ENCODE measurements at regions not wholly inside any gene's neighbourhood (a gene's known extent, or its start where the extent isn't known, plus 50 kb on each side); places are given as distances from the start of the nearest gene placed in this dataset.

DNA sequence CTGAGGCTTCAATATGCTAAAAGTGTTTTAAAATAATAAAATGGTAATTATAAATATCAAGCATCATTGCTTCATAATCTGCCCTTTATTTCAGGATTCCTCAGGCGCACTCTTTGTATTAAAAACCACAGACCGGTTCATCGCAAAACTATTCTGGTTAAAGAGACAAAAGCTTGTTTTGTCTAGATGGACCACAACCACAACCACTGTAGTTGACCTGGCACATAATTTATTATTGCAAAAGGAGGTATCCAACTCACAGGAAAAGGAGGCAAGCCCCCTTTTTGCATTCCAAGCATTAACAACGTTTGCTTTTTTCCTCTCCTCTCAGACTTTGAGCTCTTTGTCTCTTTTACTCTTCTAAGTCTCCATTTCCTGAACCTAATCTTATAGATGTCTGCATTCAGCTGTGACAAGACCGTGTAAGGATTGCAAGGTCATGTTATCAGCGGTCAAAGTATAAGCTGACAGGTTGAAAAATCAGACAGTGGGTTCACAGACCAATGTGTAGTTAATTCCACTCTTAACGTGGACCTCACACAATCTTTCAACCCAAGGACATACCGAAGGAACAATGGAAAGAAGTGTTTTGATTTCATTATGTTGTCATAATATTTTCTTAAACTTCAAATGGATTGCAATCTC is 1057.6 kb downstream of the GALC start:
- Histone ChIP-seq H3K9me3 (no peaks in the 10 kb centered on the region), H3K27me3 (no peaks in the 10 kb centered on the region), H3K4me1 (no peaks in the 10 kb centered on the region), H3K36me3 (no peaks in the 10 kb centered on the region), H3K27ac (no peak overlapping the region), H3K4me3 (no peak overlapping the region)
- DNase-seq (ENCODE audit: low spot score in 2 of 2) = no peak
- no peak for TF ChIP-seq POLR2A (IDR thresholded peaks at IDR 0.05)
- TF ChIP-seq, protein P1, sequence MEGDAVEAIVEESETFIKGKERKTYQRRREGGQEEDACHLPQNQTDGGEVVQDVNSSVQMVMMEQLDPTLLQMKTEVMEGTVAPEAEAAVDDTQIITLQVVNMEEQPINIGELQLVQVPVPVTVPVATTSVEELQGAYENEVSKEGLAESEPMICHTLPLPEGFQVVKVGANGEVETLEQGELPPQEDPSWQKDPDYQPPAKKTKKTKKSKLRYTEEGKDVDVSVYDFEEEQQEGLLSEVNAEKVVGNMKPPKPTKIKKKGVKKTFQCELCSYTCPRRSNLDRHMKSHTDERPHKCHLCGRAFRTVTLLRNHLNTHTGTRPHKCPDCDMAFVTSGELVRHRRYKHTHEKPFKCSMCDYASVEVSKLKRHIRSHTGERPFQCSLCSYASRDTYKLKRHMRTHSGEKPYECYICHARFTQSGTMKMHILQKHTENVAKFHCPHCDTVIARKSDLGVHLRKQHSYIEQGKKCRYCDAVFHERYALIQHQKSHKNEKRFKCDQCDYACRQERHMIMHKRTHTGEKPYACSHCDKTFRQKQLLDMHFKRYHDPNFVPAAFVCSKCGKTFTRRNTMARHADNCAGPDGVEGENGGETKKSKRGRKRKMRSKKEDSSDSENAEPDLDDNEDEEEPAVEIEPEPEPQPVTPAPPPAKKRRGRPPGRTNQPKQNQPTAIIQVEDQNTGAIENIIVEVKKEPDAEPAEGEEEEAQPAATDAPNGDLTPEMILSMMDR (IDR thresholded peaks at IDR 0.05) = no peak
- TF ChIP-seq EP300 (IDR thresholded peaks at IDR 0.05) = no peak
- 36 to 39% methylated on average over 8 of the region's 8 CpGs for whole genome bisulfite sequencing, 2 donors

DNA sequence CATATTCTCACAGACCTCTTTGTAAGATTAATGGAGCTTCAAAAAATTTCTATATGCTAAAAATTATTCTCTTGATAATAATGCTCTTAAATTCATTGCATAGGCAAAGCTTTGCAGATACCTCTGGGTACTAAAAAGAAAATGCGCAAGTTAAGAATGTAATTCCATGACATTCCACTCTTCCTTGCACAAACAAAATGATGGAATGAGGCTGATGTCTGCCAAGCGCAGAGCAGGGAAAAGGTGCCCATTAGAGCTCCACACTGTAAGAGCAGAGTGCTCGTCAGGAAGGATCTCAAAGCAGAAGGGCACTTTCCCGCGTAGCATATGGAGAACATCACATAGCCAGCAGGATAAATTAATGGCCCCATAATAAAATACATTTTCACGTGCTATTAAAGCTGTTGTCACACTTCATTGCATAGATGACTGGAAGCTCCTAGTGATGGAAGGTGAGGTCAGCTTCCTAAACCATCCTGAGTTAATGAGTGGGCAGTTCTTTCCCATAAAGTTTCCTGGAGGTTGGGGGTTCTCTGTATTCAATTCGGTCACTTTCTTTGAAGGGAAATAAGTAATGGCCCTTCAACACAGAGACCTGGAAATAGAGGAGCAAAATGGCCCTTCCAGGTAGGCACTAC is 1058.9 kb downstream of the GALC start:
- no peaks in the 10 kb centered on the region for H3K4me1 ChIP-seq
- H3K27ac ChIP-seq = no peak overlapping the region
- no peaks in the 10 kb centered on the region for H3K9me3 ChIP-seq
- H3K27me3 ChIP-seq = no peaks in the 10 kb centered on the region
- H3K36me3 ChIP-seq = no peaks in the 10 kb centered on the region
- no peak for DNase-seq (ENCODE audit: low spot score in 2 of 2)
- 79 to 94% methylated on average over 7 of the region's 7 CpGs for WGBS, 2 donors
- TF ChIP-seq POLR2A (IDR thresholded peaks at IDR 0.05) (no peak), EP300 (IDR thresholded peaks at IDR 0.05) (no peak)
- TF ChIP-seq, protein P1 (IDR thresholded peaks at IDR 0.05) = no peak
- H3K4me3 ChIP-seq = no peak overlapping the region

DNA sequence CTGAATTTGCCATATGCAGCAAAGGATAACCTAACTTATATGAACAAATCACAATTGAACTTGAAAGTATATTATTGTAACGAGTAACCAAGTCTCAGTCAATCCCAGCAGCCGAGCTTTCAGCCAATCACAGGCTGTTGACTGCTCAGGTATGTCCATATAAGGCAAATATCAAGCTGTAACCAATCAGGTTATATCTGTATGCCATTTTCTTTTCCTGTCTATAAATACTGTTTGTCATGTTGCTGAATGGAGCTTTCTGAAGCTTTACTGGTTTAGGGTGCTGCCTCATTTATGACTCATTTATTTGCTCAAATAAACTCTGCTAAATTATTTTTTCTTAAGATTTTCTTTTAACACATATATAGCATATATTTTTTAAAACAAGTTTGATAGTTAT is 1059.5 kb downstream of the GALC start:
- Histone ChIP-seq H3K27me3 (no peaks in the 10 kb centered on the region), H3K9me3 (no peaks in the 10 kb centered on the region), H3K4me3 (no peak overlapping the region), H3K36me3 (no peaks in the 10 kb centered on the region), H3K27ac (no peak overlapping the region), H3K4me1 (no peaks in the 10 kb centered on the region)
- no peak for DNase-seq (ENCODE audit: low spot score in 2 of 2)
- WGBS, 2 donors = 91 to 95% methylated on average over 2 of the region's 2 CpGs
- TF ChIP-seq, protein P1 (IDR thresholded peaks at IDR 0.05) = no peak
- TF ChIP-seq EP300 (IDR thresholded peaks at IDR 0.05) (no peak), POLR2A (IDR thresholded peaks at IDR 0.05) (no peak)

DNA sequence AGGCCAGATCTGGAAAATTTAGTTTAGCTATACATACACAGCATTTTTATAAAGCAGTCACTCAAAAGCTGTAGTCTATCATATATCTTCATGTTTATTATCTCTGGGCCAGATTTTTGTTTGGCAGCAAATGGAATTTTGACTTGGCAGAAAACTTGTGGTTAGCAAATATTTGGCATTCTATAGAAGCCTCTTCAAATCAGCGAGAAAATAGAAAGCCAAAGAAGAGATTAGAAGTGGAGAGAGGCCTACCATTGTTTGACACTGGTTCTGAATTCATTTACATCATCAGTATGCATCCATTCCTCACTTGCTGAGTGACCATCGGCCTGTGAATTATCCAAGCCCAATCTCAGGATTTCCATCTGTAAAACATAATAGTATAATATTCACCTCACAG is 1077.6 kb downstream of the GALC start:
- DNase-seq (ENCODE audit: low spot score in 2 of 2) = no peak
- Histone ChIP-seq H3K4me1 (no peaks in the 10 kb centered on the region), H3K4me3 (no peak overlapping the region), H3K36me3 (no peaks in the 10 kb centered on the region), H3K27ac (no peak overlapping the region), H3K27me3 (no peaks in the 10 kb centered on the region), H3K9me3 (no peaks in the 10 kb centered on the region)
- WGBS, 2 donors = 33 to 42% methylated on average over 2 of the region's 2 CpGs
- TF ChIP-seq EP300 (IDR thresholded peaks at IDR 0.05) (no peak), POLR2A (IDR thresholded peaks at IDR 0.05) (no peak)
- TF ChIP-seq, protein P1 (IDR thresholded peaks at IDR 0.05) = no peak

DNA sequence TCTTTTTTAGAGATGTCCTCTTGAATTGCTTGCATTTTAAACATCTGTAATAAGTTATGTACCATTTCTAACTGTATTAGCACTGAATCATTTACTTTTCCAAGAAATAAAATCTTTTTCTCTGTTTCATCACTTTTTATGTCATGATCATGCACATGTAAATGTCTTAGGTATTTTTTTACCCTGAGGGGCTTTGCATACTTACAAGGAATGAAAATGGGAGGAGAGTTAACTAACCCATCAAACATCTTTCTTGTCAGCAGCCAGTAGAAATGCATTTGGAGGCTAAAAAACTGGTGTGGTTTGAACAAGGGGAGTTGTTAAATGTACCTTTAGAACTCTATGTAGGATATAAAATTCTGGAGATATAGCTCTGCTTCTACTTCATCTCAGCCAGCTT is 1080.3 kb downstream of the GALC start:
- H3K27me3 ChIP-seq = no peaks in the 10 kb centered on the region

More for the DNA sequence above, 1080.3 kb downstream of the GALC start:
- TF ChIP-seq POLR2A (IDR thresholded peaks at IDR 0.05) = no peak
- TF ChIP-seq, protein P1 (IDR thresholded peaks at IDR 0.05) = no peak
- TF ChIP-seq EP300 (IDR thresholded peaks at IDR 0.05) = no peak
- no peak overlapping the region for H3K4me3 ChIP-seq
- H3K36me3 ChIP-seq = no peaks in the 10 kb centered on the region
- no peak overlapping the region for H3K27ac ChIP-seq
- H3K4me1 ChIP-seq = no peaks in the 10 kb centered on the region
- no peak for DNase-seq (ENCODE audit: low spot score in 2 of 2)
- H3K9me3 ChIP-seq = no peaks in the 10 kb centered on the region
